RWPE1 (cell line): ENCODE measurements at regions not wholly inside any gene's neighbourhood (a gene's known extent, or its start where the extent isn't known, plus 50 kb on each side); places are given as distances from the start of the nearest gene placed in this dataset.

Source experiments
- CTCF ChIA-PET: fragments of 350-600 bp; sonication (Branson Sonifier 250); formaldehyde crosslinking; extraction: SDS; loops from one replicate; lab custom pipeline; 2021; lab: Yijun Ruan, JAX
- POLR2A ChIA-PET: fragments of 400-600 bp; formaldehyde crosslinking; extraction: SDS; loops from one replicate; lab custom pipeline; 2020; ENCODE audit warnings: antibody characterized with exemption; ENCODE audit not compliant: low non-redundant PET; lab: Yijun Ruan, JAX
- DNase-seq: peaks from one replicate; pipeline ENCODE4 v3.0.0; 2012; ENCODE audit warnings: low spot score
- H3K27ac ChIP-seq: fragments of 450-650 bp; 2 replicates; pipeline ENCODE4 v1.5.1; 2017
- CTCF ChIP-seq: fragments of 450-650 bp; conservative IDR thresholded peaks from 2 replicates; pipeline ENCODE4 v1.5.1; 2017; ENCODE audit warnings: low read depth, mild to moderate bottlenecking

- DNase-seq: no peak
- ChIA-PET POLR2A (no interaction called here), CTCF (no interaction called here)
- no peak overlapping the region for H3K27ac ChIP-seq
- no peak for TF ChIP-seq CTCF
These were observed 293.9 kb downstream of the KCNC2 start for GRCh38 chr12:74915718-74916117.

- no peak for DNase-seq
- POLR2A ChIA-PET: no interaction called here
- CTCF ChIA-PET: interaction anchor here (0.6 kb wide), 2 partner anchors 9 to 66 kb away, joined by 3 to 4 read pairs; no protein-coding TSS in a partner anchor
- TF ChIP-seq CTCF: no peak
- no peak overlapping the region for H3K27ac ChIP-seq
These were observed 291.9 kb downstream of the KCNC2 start for GRCh38 chr12:74917743-74918142.

- ChIA-PET CTCF (no interaction called here), POLR2A (no interaction called here)
- TF ChIP-seq CTCF: no peak
- H3K27ac ChIP-seq: no peak overlapping the region
- no peak for DNase-seq
These were observed 291.3 kb downstream of the KCNC2 start for GRCh38 chr12:74918291-74918690.

- no peak overlapping the region for H3K27ac ChIP-seq
- DNase-seq: no peak
- TF ChIP-seq CTCF: no peak
- ChIA-PET POLR2A (no interaction called here), CTCF (no interaction called here)
These were observed 287.5 kb downstream of the KCNC2 start for GRCh38 chr12:74922117-74922516.

- ChIA-PET CTCF (no interaction called here), POLR2A (no interaction called here)
- no peak for DNase-seq
- H3K27ac ChIP-seq: no peak overlapping the region
- no peak for TF ChIP-seq CTCF
These were observed 287.0 kb downstream of the KCNC2 start for GRCh38 chr12:74922642-74923041.

- CTCF ChIA-PET: no interaction called here
- no peak for DNase-seq
- TF ChIP-seq CTCF: no peak
- POLR2A ChIA-PET: no interaction called here
- H3K27ac ChIP-seq: no peak overlapping the region
These were observed 268.0 kb downstream of the KCNC2 start for GRCh38 chr12:74941670-74942069.

GRCh38 chr12:74945771-74946198 lies 263.9 kb downstream of the KCNC2 start:
- ChIA-PET POLR2A (no interaction called here), CTCF (no interaction called here)
- no peak for TF ChIP-seq CTCF
- DNase-seq: no peak
- no peak overlapping the region for H3K27ac ChIP-seq
